Iris pigment epithelial cell (primary cell): ENCODE measurements at regions not wholly inside any gene's neighbourhood (a gene's known extent, or its start where the extent isn't known, plus 50 kb on each side); places are given as distances from the start of the nearest gene placed in this dataset.

Experiments used
- DNase-seq: peaks from one replicate; pipeline ENCODE4 v3.0.0-alpha.2; 2011; ENCODE audit warnings: low read depth

GRCh38 chr14:53462931-53463778 is 310.0 kb upstream of the DDHD1 start:
- no peak for DNase-seq

- DNase-seq: no peak
Measured at GRCh38 chr14:53461858-53462257, 308.7 kb upstream of the DDHD1 start.

GRCh38 chr14:53460544-53460943 is 307.4 kb upstream of the DDHD1 start:
- no peak for DNase-seq

- DNase-seq: peak; percentile 79
Measured at GRCh38 chr14:53458368-53458814, 305.3 kb upstream of the DDHD1 start.

GRCh38 chr14:53456931-53457330 is 303.8 kb upstream of the DDHD1 start:
- DNase-seq: no peak

GRCh38 chr14:53452005-53452673 is 299.0 kb upstream of the DDHD1 start:
- no peak for DNase-seq

- peak; percentile 44 for DNase-seq
Measured at GRCh38 chr14:53450871-53451270, 297.7 kb upstream of the DDHD1 start.

- no peak for DNase-seq
Measured at GRCh38 chr14:53448682-53449081, 295.6 kb upstream of the DDHD1 start.

- DNase-seq: no peak
Measured at GRCh38 chr14:53444677-53445312, 291.7 kb upstream of the DDHD1 start.

- no peak for DNase-seq
Measured at GRCh38 chr14:53441789-53442188, 288.7 kb upstream of the DDHD1 start.

- DNase-seq: no peak
Measured at GRCh38 chr14:53437858-53438257, 284.7 kb upstream of the DDHD1 start.

- peak; percentile 50 for DNase-seq
Measured at GRCh38 chr14:53432378-53432802, 279.3 kb upstream of the DDHD1 start.

GRCh38 chr14:53430870-53431269 is 277.7 kb upstream of the DDHD1 start:
- DNase-seq: peak; percentile 35

- DNase-seq: peak; percentile 25
Measured at GRCh38 chr14:53412819-53413675, 259.9 kb upstream of the DDHD1 start.

- DNase-seq: peak; percentile 26
Measured at GRCh38 chr14:53411125-53411524, 258.0 kb upstream of the DDHD1 start.

- DNase-seq: peak; percentile 42
Measured at GRCh38 chr14:53409969-53410368, 256.8 kb upstream of the DDHD1 start.

GRCh38 chr14:53409289-53409688 is 256.2 kb upstream of the DDHD1 start:
- no peak for DNase-seq

GRCh38 chr14:53408175-53408879 is 255.2 kb upstream of the DDHD1 start:
- no peak for DNase-seq

GRCh38 chr14:53406519-53406918 is 253.4 kb upstream of the DDHD1 start:
- no peak for DNase-seq

GRCh38 chr14:53401646-53402045 is 248.5 kb upstream of the DDHD1 start:
- DNase-seq: no peak

GRCh38 chr14:53399057-53399456 is 245.9 kb upstream of the DDHD1 start:
- peak; percentile 62 for DNase-seq
